SK-N-SH treated with all-trans-retinoic acid at 6 μM for 48 hours (cell line): ENCODE measurements at regions not wholly inside any gene's neighbourhood (a gene's known extent, or its start where the extent isn't known, plus 50 kb on each side); places are given as distances from the start of the nearest gene placed in this dataset.

Source experiments
- BACH2 ChIP-seq: fragments of 250-450 bp; sonication (Bioruptor Pico); IDR thresholded peaks from 2 replicates; pipeline ENCODE4 v1.9.0; 2021; ENCODE audit warnings: mild to moderate bottlenecking, borderline replicate concordance
- CSDC2 ChIP-seq: fragments of 250-450 bp; sonication (Bioruptor Pico); IDR thresholded peaks from 2 replicates; pipeline ENCODE4 v1.5.0; 2020; ENCODE audit warnings: mild to moderate bottlenecking, moderate library complexity
- CSRNP3 ChIP-seq: fragments of 250-450 bp; sonication (Bioruptor Pico); IDR thresholded peaks from 2 replicates; pipeline ENCODE4 v1.5.1; 2021; ENCODE audit warnings: mild to moderate bottlenecking, moderate library complexity
- ESRRG ChIP-seq: fragments of 250-450 bp; sonication (Bioruptor Pico); IDR thresholded peaks from 2 replicates; pipeline ENCODE4 v1.6.1; 2021; ENCODE audit warnings: mild to moderate bottlenecking
- ISL1 ChIP-seq: fragments of 250-450 bp; sonication (Bioruptor Pico); IDR thresholded peaks from 2 replicates; pipeline ENCODE4 v2.1.2; 2022; ENCODE audit warnings: mild to moderate bottlenecking, moderate library complexity
- PATZ1 ChIP-seq: fragments of 250-450 bp; sonication (Bioruptor Pico); IDR thresholded peaks from 2 replicates; pipeline ENCODE4 v1.8.0; 2020; ENCODE audit warnings: mild to moderate bottlenecking, moderate library complexity, borderline replicate concordance
- PPARA ChIP-seq: fragments of 250-450 bp; sonication (Bioruptor Pico); IDR thresholded peaks from 2 replicates; pipeline ENCODE4 v1.5.0; 2020; ENCODE audit warnings: mild to moderate bottlenecking, borderline replicate concordance
- RARB ChIP-seq: fragments of 250-450 bp; sonication (Bioruptor Pico); IDR thresholded peaks from 2 replicates; pipeline ENCODE4 v1.8.0; 2021; ENCODE audit warnings: mild to moderate bottlenecking, moderate library complexity
- SNAI2 ChIP-seq: fragments of 250-450 bp; sonication (Bioruptor Pico); IDR thresholded peaks from 2 replicates; pipeline ENCODE4 v1.5.0; 2020; ENCODE audit warnings: mild to moderate bottlenecking, moderate library complexity
- TCF4 ChIP-seq: fragments of 250-450 bp; sonication (Bioruptor Pico); IDR thresholded peaks from 2 replicates; pipeline ENCODE4 v1.8.0; 2021; ENCODE audit warnings: mild to moderate bottlenecking, moderate library complexity, borderline replicate concordance
- TOX ChIP-seq: fragments of 250-450 bp; sonication (Bioruptor Pico); IDR thresholded peaks from 2 replicates; pipeline ENCODE4 v1.8.0; 2021; ENCODE audit warnings: mild to moderate bottlenecking, moderate library complexity, borderline replicate concordance
- ZFP30 ChIP-seq: fragments of 450-650 bp; formaldehyde crosslinking; IDR thresholded peaks from 2 replicates; pipeline ENCODE4 v1.5.0; 2022; ENCODE audit warnings: mild to moderate bottlenecking, moderate library complexity
- ZNF565 ChIP-seq: fragments of 450-650 bp; formaldehyde crosslinking; conservative IDR thresholded peaks from 2 replicates; pipeline ENCODE4 v1.5.0; 2020; ENCODE audit warnings: low read depth, mild to moderate bottlenecking, moderate library complexity
- ZNF70 ChIP-seq: fragments of 450-650 bp; formaldehyde crosslinking; IDR thresholded peaks from 2 replicates; pipeline ENCODE4 v1.5.0; 2020; ENCODE audit warnings: mild to moderate bottlenecking, moderate library complexity

- no peak for TF ChIP-seq RARB (CRISPR knock-in tag)
- no peak for TF ChIP-seq ZFP30 (CRISPR knock-in tag)
- no peak for TF ChIP-seq SNAI2 (CRISPR knock-in tag)
- no peak for TF ChIP-seq ZNF70 (CRISPR knock-in tag)
- TF ChIP-seq ZNF565 (CRISPR knock-in tag), result no peak
- TF ChIP-seq BACH2 (CRISPR knock-in tag), result no peak
- TF ChIP-seq TCF4 (CRISPR knock-in tag), result no peak
- TF ChIP-seq PPARA (CRISPR knock-in tag), result no peak
- TF ChIP-seq PATZ1 (CRISPR knock-in tag), result no peak
- TF ChIP-seq ISL1, result no peak
- TF ChIP-seq TOX (CRISPR knock-in tag), result no peak
- no peak for TF ChIP-seq CSRNP3 (CRISPR knock-in tag)
- no peak for TF ChIP-seq CSDC2
- no peak for TF ChIP-seq ESRRG (CRISPR knock-in tag)
Measured at GRCh38 chr14:38063711-38064320, 143.9 kb upstream of the SSTR1 start.
